PFSK-1 (cell line): ENCODE measurements at regions not wholly inside any gene's neighbourhood (a gene's known extent, or its start where the extent isn't known, plus 50 kb on each side); places are given as distances from the start of the nearest gene placed in this dataset.
A peak's percentile ranks its signal among the peaks of the same experiment; 100 is the strongest.

ENCODE experiments used
- FOXP2 ChIP-seq: optimal IDR thresholded peaks from 2 replicates; pipeline ENCODE3; 2011; ENCODE audit warnings: borderline replicate concordance, control low read depth, inconsistent platforms; ENCODE audit not compliant: insufficient read depth; ENCODE audit errors: extremely low read length, extremely low read depth
- POLR2AphosphoS5 ChIP-seq: IDR thresholded peaks from 2 replicates; pipeline ENCODE4 v1.6.1; 2012; ENCODE audit warnings: low read depth, mild to moderate bottlenecking, control low read depth, low read length, moderate library complexity
- REST ChIP-seq, 2 experiments: IDR thresholded peaks; 2 replicates each; pipeline versions ENCODE4 v1.6.1 to v1.8.0; 2011 to 2012; ENCODE audit warnings: low read depth in 2 of 2, low read length in 2 of 2, control low read depth in 1 of 2, inconsistent platforms in 1 of 2, mild to moderate bottlenecking in 1 of 2, moderate library complexity in 1 of 2; ENCODE audit not compliant: insufficient read depth in 1 of 2
- SIN3A ChIP-seq: IDR thresholded peaks from 2 replicates; pipeline ENCODE4 v1.6.1; 2012; ENCODE audit warnings: mild to moderate bottlenecking, low read length, moderate library complexity, borderline replicate concordance; ENCODE audit not compliant: insufficient read depth
- TAF1 ChIP-seq: IDR thresholded peaks from 2 replicates; pipeline ENCODE4 v1.6.1; 2012; ENCODE audit warnings: low read length, control low read depth, borderline replicate concordance; ENCODE audit not compliant: insufficient read depth

- no peak for TF ChIP-seq FOXP2
- peak; percentile 65; the same call in 1 of the 2 replicates for TF ChIP-seq TAF1
- peak; percentile 44 for TF ChIP-seq POLR2AphosphoS5
- TF ChIP-seq REST (IDR thresholded peaks at IDR 0.05; ENCODE audit: insufficient read depth in 1 of 2, low read depth in 2 of 2, low read length in 2 of 2): peak in 1 of 2 experiments; percentile 65; a peak in 1 of 4 replicates
- no peak for TF ChIP-seq SIN3A
Observed at GRCh38 chr6:15763837-15764236, 101.0 kb upstream of the DTNBP1 start.

- no peak for TF ChIP-seq POLR2AphosphoS5
Observed at GRCh38 chr6:15763364-15763763, 100.5 kb upstream of the DTNBP1 start.

- no peak for TF ChIP-seq POLR2AphosphoS5
Observed at GRCh38 chr6:15761045-15761502, 98.2 kb upstream of the DTNBP1 start.

GRCh38 chr6:15758631-15759215 is 95.9 kb upstream of the DTNBP1 start:
- TF ChIP-seq FOXP2 (no peak), REST (IDR thresholded peaks at IDR 0.05; ENCODE audit: insufficient read depth in 1 of 2, low read depth in 2 of 2, low read length in 2 of 2) (no peak), TAF1 (no peak), POLR2AphosphoS5 (no peak), SIN3A (no peak)

- TF ChIP-seq REST (IDR thresholded peaks at IDR 0.05; ENCODE audit: insufficient read depth in 1 of 2, low read depth in 2 of 2, low read length in 2 of 2) (no peak), SIN3A (no peak), POLR2AphosphoS5 (no peak), TAF1 (no peak), FOXP2 (no peak)
Observed at GRCh38 chr6:15755526-15755925, 92.7 kb upstream of the DTNBP1 start.

GRCh38 chr6:15754706-15755079 is 91.9 kb upstream of the DTNBP1 start:
- TF ChIP-seq SIN3A: no peak
- TF ChIP-seq TAF1: no peak
- TF ChIP-seq FOXP2: no peak
- TF ChIP-seq POLR2AphosphoS5: no peak
- TF ChIP-seq REST (IDR thresholded peaks at IDR 0.05; ENCODE audit: insufficient read depth in 1 of 2, low read depth in 2 of 2, low read length in 2 of 2): no peak
